GM12864 (cell line): ENCODE measurements at regions not wholly inside any gene's neighbourhood (a gene's known extent, or its start where the extent isn't known, plus 50 kb on each side); places are given as distances from the start of the nearest gene placed in this dataset.

Source experiments
- DNase-seq: peaks from one replicate; pipeline ENCODE4 v3.0.0-alpha.2; 2011; ENCODE audit warnings: low read depth
- H3K4me3 ChIP-seq: 2 replicates; pipeline ENCODE4 v1.5.1; 2011; ENCODE audit warnings: mild to moderate bottlenecking, low read depth, low read length, control low read depth
- TF ChIP-seq, protein P1 (sequence below): IDR thresholded peaks from 2 replicates; pipeline ENCODE4 v1.5.1; 2011; ENCODE audit warnings: low read depth, mild to moderate bottlenecking, moderate library complexity, low read length, control low read depth, inconsistent platforms; ENCODE audit errors: missing control alignments

DNA sequence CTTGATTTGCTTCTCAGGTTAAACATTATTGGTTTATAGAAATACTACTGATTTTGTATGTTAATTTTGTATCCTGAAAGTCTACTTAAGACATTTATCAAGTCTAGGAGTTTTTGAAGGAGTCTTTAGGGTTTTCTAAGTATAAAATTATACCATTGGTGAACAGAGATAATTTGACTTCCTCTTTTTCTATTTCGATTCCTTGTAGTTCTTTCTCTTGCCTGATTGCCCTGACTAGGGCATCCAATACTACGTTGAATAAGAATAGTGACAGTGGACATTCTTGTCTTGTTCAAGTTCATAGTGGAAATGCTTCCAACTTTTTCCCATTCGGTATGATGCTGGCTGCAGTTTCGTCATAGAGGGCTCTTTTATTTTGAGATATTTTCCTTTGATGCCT is 807.5 kb upstream of the SLC10A2 start:
- H3K4me3 ChIP-seq, result no peak overlapping the region
- TF ChIP-seq, protein P1, sequence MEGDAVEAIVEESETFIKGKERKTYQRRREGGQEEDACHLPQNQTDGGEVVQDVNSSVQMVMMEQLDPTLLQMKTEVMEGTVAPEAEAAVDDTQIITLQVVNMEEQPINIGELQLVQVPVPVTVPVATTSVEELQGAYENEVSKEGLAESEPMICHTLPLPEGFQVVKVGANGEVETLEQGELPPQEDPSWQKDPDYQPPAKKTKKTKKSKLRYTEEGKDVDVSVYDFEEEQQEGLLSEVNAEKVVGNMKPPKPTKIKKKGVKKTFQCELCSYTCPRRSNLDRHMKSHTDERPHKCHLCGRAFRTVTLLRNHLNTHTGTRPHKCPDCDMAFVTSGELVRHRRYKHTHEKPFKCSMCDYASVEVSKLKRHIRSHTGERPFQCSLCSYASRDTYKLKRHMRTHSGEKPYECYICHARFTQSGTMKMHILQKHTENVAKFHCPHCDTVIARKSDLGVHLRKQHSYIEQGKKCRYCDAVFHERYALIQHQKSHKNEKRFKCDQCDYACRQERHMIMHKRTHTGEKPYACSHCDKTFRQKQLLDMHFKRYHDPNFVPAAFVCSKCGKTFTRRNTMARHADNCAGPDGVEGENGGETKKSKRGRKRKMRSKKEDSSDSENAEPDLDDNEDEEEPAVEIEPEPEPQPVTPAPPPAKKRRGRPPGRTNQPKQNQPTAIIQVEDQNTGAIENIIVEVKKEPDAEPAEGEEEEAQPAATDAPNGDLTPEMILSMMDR, result no peak
- DNase-seq, result no peak

DNA sequence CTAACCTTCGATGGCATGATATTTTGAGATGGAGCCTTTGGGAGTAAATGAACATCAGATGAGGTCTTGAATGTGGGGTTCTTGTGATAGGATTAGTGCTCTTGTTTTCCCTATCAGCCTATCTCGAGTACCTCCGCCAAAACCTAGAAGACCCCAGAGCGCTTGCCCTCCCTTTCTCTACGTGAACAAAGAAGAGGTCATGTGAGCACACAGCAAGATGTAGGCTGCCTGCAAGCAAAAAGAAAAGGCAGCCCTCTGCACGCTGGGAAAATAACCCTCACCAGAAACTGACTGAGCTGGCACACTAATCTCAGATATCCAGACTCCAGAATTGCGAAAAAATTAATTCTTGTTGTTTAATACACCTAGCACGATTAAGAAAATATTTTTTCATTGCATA is 799.8 kb upstream of the SLC10A2 start:
- DNase-seq, result no peak
- no peak overlapping the region for H3K4me3 ChIP-seq
- TF ChIP-seq, protein P1, result no peak

DNA sequence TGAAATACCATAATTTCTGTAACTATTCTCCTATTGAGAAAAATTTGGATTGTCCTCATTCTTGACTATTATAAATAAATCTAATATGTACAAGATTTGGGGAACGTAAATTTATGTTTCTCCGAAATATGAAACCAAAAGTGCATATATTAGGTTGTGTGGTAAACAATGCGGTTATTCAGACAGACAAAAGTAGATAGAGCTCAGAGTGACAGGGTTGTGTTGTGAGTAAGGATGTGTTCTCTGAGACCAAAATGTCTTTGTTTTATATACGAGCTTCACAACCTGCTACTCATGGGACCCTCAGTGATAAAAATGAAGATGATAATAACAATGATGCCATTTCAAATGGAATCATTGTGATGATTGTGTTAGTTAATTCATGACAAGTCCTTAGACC is 796.3 kb upstream of the SLC10A2 start:
- DNase-seq, result no peak
- H3K4me3 ChIP-seq, result no peak overlapping the region
- TF ChIP-seq, protein P1, result no peak

DNA sequence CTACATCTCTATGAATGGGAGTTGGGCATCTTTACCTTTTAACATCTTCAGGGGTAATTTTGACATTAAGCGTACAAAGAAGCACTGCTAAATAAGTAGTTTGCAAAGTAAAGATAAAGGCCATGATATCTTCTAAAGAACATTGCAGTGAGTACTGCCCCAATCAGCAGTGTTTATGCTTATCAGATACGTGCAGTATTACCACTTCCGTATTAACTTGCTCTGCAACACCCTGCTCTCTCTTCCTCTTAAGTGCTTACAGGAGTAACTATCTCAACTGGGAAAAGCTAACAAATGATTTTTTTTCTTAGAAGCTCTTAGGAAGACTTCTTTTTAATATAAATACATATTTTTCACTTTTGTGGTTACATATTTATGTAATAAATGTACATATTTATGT is 793.7 kb upstream of the SLC10A2 start:
- TF ChIP-seq, protein P1, result no peak
- DNase-seq, result no peak
- H3K4me3 ChIP-seq, result no peak overlapping the region

DNA sequence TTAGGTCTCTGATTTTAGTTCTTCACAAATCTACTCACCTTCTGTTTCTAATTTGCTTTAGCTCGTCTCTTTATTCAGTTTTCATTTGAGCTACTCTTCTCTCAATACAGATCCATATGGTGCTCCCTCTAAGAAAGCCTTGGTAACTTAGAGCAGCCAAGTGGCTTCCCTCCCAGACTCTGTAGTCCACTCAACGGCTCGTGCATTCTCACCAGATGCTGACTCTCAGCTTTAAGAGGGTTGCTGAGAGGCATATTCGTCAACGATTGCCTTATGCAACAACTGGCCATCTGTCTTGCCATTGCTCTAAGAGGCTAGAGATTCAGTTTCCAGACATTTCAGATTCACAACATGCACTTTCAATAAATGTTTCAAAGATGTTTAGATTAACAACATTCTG is 785.8 kb upstream of the SLC10A2 start:
- DNase-seq, result no peak
- no peak overlapping the region for H3K4me3 ChIP-seq
- TF ChIP-seq, protein P1, result no peak

DNA sequence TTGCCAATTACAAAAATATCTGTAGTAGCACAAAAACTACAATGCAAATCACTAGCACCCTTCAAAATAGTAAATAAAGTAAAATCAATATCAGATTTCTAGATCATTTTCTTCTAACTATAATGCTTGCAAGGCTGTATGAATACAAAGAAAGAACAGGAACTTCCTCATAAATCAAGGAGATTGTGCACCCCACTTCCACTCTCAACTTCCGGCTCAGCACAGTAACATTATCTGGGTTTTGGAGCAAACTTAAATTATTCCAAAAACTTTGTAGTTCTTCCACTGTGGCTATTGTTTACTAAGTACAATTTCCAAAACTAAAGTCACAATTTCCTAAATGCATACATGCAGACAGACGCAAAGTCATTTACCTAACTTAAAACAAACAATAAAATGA is 778.3 kb upstream of the SLC10A2 start:
- TF ChIP-seq, protein P1, result no peak
- DNase-seq, result no peak
- no peak overlapping the region for H3K4me3 ChIP-seq

DNA sequence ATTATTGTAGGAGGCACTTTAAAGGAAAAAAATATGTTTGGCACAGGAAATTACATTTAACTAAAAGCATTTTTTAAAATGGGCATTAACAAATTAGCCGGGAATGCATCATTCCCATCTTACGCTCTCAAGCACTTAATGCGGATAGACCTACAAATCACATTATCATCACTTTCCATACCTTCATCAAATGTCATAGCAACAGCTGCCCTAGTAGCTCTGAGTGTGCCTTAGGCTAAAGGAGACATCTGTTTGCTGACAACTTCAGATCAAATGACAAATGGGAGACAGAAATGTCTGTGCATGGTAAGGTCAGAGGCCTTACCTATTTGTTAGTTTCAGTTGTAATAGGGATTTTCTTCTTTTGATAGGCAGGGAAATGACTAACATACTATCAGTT is 773.2 kb upstream of the SLC10A2 start:
- TF ChIP-seq, protein P1, result no peak
- DNase-seq, result no peak
- H3K4me3 ChIP-seq, result no peak overlapping the region
